H9 (cell line): ENCODE measurements at regions not wholly inside any gene's neighbourhood (a gene's known extent, or its start where the extent isn't known, plus 50 kb on each side); places are given as distances from the start of the nearest gene placed in this dataset.

Experiments used
- DNase-seq: peaks from one replicate; pipeline ENCODE4 v3.0.0-alpha.2; 2017
- H2AFZ ChIP-seq: one replicate; pipeline ENCODE4 v1.6.1; 2013; ENCODE audit warnings: mild to moderate bottlenecking, low read length, control low read depth, moderate library complexity
- H2AK5ac ChIP-seq: 2 replicates; pipeline ENCODE4 v1.6.1; 2013; ENCODE audit warnings: low read length, control low read depth, mixed read lengths; ENCODE audit not compliant: insufficient read length
- H2BK120ac ChIP-seq: one replicate; pipeline ENCODE4 v1.6.1; 2013; ENCODE audit warnings: low read depth, mild to moderate bottlenecking, low read length, control low read depth, inconsistent platforms; ENCODE audit not compliant: poor library complexity, severe bottlenecking
- H2BK12ac ChIP-seq: 2 replicates; pipeline ENCODE4 v1.6.1; 2013; ENCODE audit warnings: low read length, control low read depth, mixed read lengths, low read depth; ENCODE audit not compliant: insufficient read length
- H2BK15ac ChIP-seq: 2 replicates; pipeline ENCODE4 v1.6.1; 2013; ENCODE audit warnings: low read depth, low read length, control low read depth
- H2BK20ac ChIP-seq: one replicate; pipeline ENCODE4 v1.6.1; 2013; ENCODE audit warnings: low read depth, mild to moderate bottlenecking, low read length, control low read depth, inconsistent platforms; ENCODE audit not compliant: poor library complexity, severe bottlenecking
- H2BK5ac ChIP-seq: 2 replicates; pipeline ENCODE4 v1.6.1; 2013; ENCODE audit warnings: low read length, control low read depth, mixed read lengths; ENCODE audit not compliant: insufficient read length
- H3K14ac ChIP-seq: 2 replicates; pipeline ENCODE4 v1.6.1; 2013; ENCODE audit warnings: low read length, control low read depth; ENCODE audit not compliant: insufficient read depth
- H3K18ac ChIP-seq: 2 replicates; pipeline ENCODE4 v1.6.1; 2013; ENCODE audit warnings: low read depth, mild to moderate bottlenecking, mixed read lengths, low read length, control low read depth; ENCODE audit not compliant: insufficient read length
- H3K23ac ChIP-seq: 2 replicates; pipeline ENCODE4 v1.6.1; 2013; ENCODE audit warnings: low read length, control low read depth, mixed read lengths, low read depth; ENCODE audit not compliant: insufficient read length
- H3K23me2 ChIP-seq: 2 replicates; pipeline ENCODE4 v1.6.1; 2013; ENCODE audit warnings: low read depth, mild to moderate bottlenecking, mixed read lengths, low read length, control low read depth; ENCODE audit not compliant: insufficient read length, poor library complexity, severe bottlenecking
- H3K27ac ChIP-seq: 2 replicates; pipeline ENCODE4 v1.5.1; 2013; ENCODE audit warnings: low read length, control low read depth, mixed read lengths, low read depth; ENCODE audit not compliant: insufficient read length
- H3K27me3 ChIP-seq: 2 replicates; pipeline ENCODE4 v1.6.1; 2013; ENCODE audit warnings: low read length, control low read depth, inconsistent platforms; ENCODE audit not compliant: insufficient read depth
- H3K4ac ChIP-seq: 2 replicates; pipeline ENCODE4 v1.6.1; 2013; ENCODE audit warnings: low read depth, mild to moderate bottlenecking, control low read depth, inconsistent platforms, low read length, moderate library complexity
- H3K4me1 ChIP-seq: 2 replicates; pipeline ENCODE4 v1.6.1; 2013; ENCODE audit warnings: low read length, control low read depth, inconsistent platforms; ENCODE audit not compliant: insufficient read depth
- H3K4me2 ChIP-seq: 2 replicates; pipeline ENCODE4 v1.6.1; 2013; ENCODE audit warnings: low read length, control low read depth, mixed read lengths; ENCODE audit not compliant: insufficient read length, insufficient read depth
- H3K56ac ChIP-seq: 2 replicates; pipeline ENCODE4 v1.6.1; 2013; ENCODE audit warnings: low read depth, mild to moderate bottlenecking, mixed read lengths, low read length, control low read depth; ENCODE audit not compliant: insufficient read length
- H3K79me1 ChIP-seq: 2 replicates; pipeline ENCODE4 v1.6.1; 2013; ENCODE audit warnings: low read depth, mild to moderate bottlenecking, moderate library complexity, low read length, control low read depth, inconsistent platforms; ENCODE audit not compliant: insufficient read depth, poor library complexity, severe bottlenecking
- H3K79me2 ChIP-seq: 2 replicates; pipeline ENCODE4 v1.6.1; 2013; ENCODE audit warnings: low read length, control low read depth, inconsistent platforms; ENCODE audit not compliant: insufficient read depth
- H3K9ac ChIP-seq: 2 replicates; pipeline ENCODE4 v1.6.1; 2013; ENCODE audit warnings: low read length, control low read depth, mixed read lengths; ENCODE audit not compliant: insufficient read length; ENCODE audit errors: extremely low read depth
- H3K9me3 ChIP-seq: one replicate; pipeline ENCODE4 v1.6.1; 2013; ENCODE audit warnings: low read depth, low read length, inconsistent platforms; ENCODE audit not compliant: control insufficient read depth
- H3T11ph ChIP-seq: one replicate; pipeline ENCODE4 v1.6.1; 2013; ENCODE audit warnings: mild to moderate bottlenecking, low read length, control low read depth, inconsistent platforms
- H4K20me1 ChIP-seq: one replicate; pipeline ENCODE4 v1.6.1; 2013; ENCODE audit not compliant: control insufficient read depth, insufficient read length, insufficient read depth
- H4K5ac ChIP-seq: 2 replicates; pipeline ENCODE4 v1.6.1; 2013; ENCODE audit warnings: low read depth, mild to moderate bottlenecking, mixed read lengths, low read length, control low read depth; ENCODE audit not compliant: insufficient read length
- H4K8ac ChIP-seq: replicated peaks from 2 replicates; pipeline ENCODE4 v1.6.1; 2013; ENCODE audit warnings: low read length, control low read depth, mixed read lengths, low read depth; ENCODE audit not compliant: insufficient read length
- H4K91ac ChIP-seq: 2 replicates; pipeline ENCODE4 v1.6.1; 2013; ENCODE audit warnings: low read depth, mild to moderate bottlenecking, moderate library complexity, mixed read lengths, low read length, control low read depth; ENCODE audit not compliant: insufficient read length
- H3K27ac Mint-ChIP-seq, 3 experiments: 2 replicates in 2 of 3; 3 replicates in 1 of 3; pipeline ENCODE4 v1.8.0; 2020 to 2021; ENCODE audit warnings: mixed read lengths in 3 of 3, mild to moderate bottlenecking in 1 of 3, moderate library complexity in 1 of 3
- H3K27me3 Mint-ChIP-seq: 2 replicates; pipeline ENCODE4 v1.8.0; 2021; ENCODE audit warnings: low read depth, mild to moderate bottlenecking, moderate library complexity, mixed read lengths
- H3K36me3 Mint-ChIP-seq, 3 experiments: 2 replicates in 2 of 3; 3 replicates in 1 of 3; pipeline ENCODE4 v1.8.0; 2020 to 2021; ENCODE audit warnings: low read depth in 3 of 3, mixed read lengths in 3 of 3; ENCODE audit not compliant: insufficient read depth in 1 of 3
- H3K4me1 Mint-ChIP-seq, 2 experiments: 2 replicates each; pipeline ENCODE4 v1.8.0; 2020; ENCODE audit warnings: mixed read lengths in 2 of 2
- H3K4me3 Mint-ChIP-seq, 2 experiments: 2 replicates in 1 of 2; 3 replicates in 1 of 2; pipeline ENCODE4 v1.8.0; 2020 to 2021; ENCODE audit warnings: mild to moderate bottlenecking in 2 of 2, mixed read lengths in 2 of 2, moderate library complexity in 1 of 2
- H3K9me3 Mint-ChIP-seq, 2 experiments: 2 replicates in 1 of 2; 3 replicates in 1 of 2; pipeline ENCODE4 v1.8.0; 2020; ENCODE audit warnings: mild to moderate bottlenecking in 2 of 2, mixed read lengths in 2 of 2, moderate library complexity in 1 of 2
- CTCF ChIP-seq: fragments of 200-600 bp; sonication (generic); conservative IDR thresholded peaks from 3 replicates; pipeline ENCODE4 v1.8.0; 2021; ENCODE audit warnings: antibody characterized with exemption, mild to moderate bottlenecking
- WGBS: extraction: QIAGEN DNeasy Blood & Tissue Kit; methylation state at CpG from one replicate; pipeline ENCODE4 v1.1.7; 2013; ENCODE audit warnings: missing lambda C conversion rate, low lambda C conversion rate, mixed read lengths; ENCODE audit not compliant: insufficient read length; ENCODE audit errors: extremely low coverage; 5-methylcytosine and 5-hydroxymethylcytosine counted together

DNA sequence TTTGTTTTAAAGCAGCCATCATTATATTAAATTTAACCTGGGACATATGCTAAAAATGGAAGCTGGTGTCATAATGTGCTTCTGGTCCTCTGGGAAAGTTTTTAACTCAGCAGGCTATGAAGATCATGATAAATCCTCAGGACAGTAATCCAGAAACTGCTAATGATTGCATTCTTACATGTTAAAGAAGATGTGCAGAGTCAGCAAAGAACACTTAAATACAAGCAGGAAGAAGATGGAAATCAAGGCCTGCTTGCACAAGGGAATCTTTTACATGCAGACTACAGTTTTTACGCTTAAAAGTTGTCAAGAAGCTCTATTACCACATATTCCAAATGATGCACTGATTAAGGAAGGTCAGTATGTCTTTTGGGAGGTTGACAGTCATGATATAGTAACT is 246.0 kb upstream of the PTPRD start:
- H4K8ac ChIP-seq: no peak overlapping the region
- H2AFZ ChIP-seq: no peak overlapping the region
- no peaks in the 10 kb centered on the region for H3K79me1 ChIP-seq
- no peak overlapping the region for H3K56ac ChIP-seq
- H3K27me3 ChIP-seq: no peaks in the 10 kb centered on the region
- Mint-ChIP-seq H3K27ac (no peak overlapping the region), H3K36me3 (peaks cover 0 to 5% (median 0%) of the 10 kb centered on the region in 3 experiments; a peak in 3 of 7 replicates), H3K27me3 (no peaks in the 10 kb centered on the region), H3K9me3 (peaks cover 0 to 7% of the 10 kb centered on the region in 2 experiments; a peak in 2 of 5 replicates), H3K4me3 (no peak overlapping the region), H3K4me1 (peaks cover 0 to 3% of the 10 kb centered on the region in 2 experiments; a peak in 2 of 4 replicates)
- H3K23me2 ChIP-seq: no peaks in the 10 kb centered on the region
- H2BK12ac ChIP-seq: no peak overlapping the region
- no peak overlapping the region for H3K18ac ChIP-seq
- H3K9ac ChIP-seq: no peak overlapping the region
- H2AK5ac ChIP-seq: no peak overlapping the region
- no peak overlapping the region for H3K23ac ChIP-seq
- H2BK20ac ChIP-seq: no peak overlapping the region
- H3K79me2 ChIP-seq: no peaks in the 10 kb centered on the region
- H3K27ac ChIP-seq: no peak overlapping the region
- H4K5ac ChIP-seq: no peak overlapping the region
- no peaks in the 10 kb centered on the region for H3K9me3 ChIP-seq
- H4K20me1 ChIP-seq: no peaks in the 10 kb centered on the region
- no peak overlapping the region for H3K4ac ChIP-seq
- H3K14ac ChIP-seq: no peak overlapping the region
- no peak overlapping the region for H3T11ph ChIP-seq
- H3K4me2 ChIP-seq: no peak overlapping the region
- no peak for TF ChIP-seq CTCF
- WGBS: no CpG with 5 or more reads among the region's 1 CpG
- H2BK120ac ChIP-seq: no peak overlapping the region
- H4K91ac ChIP-seq: no peak overlapping the region
- no peak overlapping the region for H2BK15ac ChIP-seq
- no peaks in the 10 kb centered on the region for H3K4me1 ChIP-seq
- H2BK5ac ChIP-seq: no peak overlapping the region
- no peak for DNase-seq
